Left hindlimb (tissue), 1 donor: ENCODE measurements at regions not wholly inside any gene's neighbourhood (a gene's known extent, or its start where the extent isn't known, plus 50 kb on each side); places are given as distances from the start of the nearest gene placed in this dataset.

Experiments used
- DNase-seq: peaks from one replicate; pipeline ENCODE4 v3.0.0-alpha.2; 2018

DNA sequence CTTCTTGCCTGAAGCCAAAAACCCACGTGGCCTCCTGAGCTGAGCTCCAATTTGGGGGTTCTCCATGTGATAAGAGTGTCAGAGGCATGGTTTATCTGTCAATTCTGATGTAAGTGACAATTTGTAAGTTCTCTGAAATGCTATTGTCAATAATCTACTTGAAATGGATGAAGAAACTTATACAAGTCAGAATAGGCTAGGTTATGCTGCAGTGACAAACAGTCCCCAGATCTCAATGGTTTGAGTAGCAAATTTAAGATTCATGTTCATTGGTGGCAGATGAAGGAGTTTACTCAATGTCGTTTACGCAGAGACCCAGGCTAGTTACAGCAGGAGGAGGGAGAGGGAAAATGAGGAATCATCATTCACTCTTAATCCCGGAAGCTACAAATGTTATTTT, 352.4 kb downstream of the KIF16B start:
- DNase-seq: no peak

DNA sequence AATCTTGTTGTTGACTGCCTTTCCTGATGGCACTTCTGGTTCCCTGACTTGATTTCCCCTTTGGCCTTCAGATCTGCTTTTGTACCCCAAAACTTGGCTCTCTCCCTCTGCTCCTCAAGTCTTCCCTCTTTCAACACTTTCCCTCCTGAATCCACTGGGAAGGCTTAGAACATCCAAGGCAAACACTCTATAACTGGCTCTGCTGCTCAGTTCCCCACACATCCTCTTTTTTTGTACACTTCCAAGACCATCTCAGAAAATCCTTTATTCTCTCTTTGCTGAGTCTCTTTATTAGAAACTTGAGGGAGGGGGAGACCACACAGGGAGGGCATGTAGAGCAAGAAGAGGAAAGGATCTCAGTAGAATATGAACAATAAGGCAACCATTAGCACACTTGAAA, 354.1 kb downstream of the KIF16B start:
- no peak for DNase-seq

DNA sequence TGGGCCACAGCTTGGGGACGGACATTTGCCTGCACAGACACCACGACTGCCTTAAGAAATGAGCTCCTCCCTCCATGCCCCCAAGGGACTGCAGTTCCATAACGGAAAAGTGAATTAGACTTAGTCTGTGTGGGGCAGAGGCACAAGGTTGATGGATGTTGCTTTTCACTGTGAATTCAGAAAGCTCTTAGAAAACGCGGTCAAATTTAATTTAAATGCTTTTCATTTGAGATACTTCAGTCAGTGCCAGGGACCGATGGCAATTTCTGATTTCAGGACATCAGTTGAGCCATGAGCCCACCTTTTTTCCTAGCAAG, 356.4 kb downstream of the KIF16B start:
- no peak for DNase-seq

DNA sequence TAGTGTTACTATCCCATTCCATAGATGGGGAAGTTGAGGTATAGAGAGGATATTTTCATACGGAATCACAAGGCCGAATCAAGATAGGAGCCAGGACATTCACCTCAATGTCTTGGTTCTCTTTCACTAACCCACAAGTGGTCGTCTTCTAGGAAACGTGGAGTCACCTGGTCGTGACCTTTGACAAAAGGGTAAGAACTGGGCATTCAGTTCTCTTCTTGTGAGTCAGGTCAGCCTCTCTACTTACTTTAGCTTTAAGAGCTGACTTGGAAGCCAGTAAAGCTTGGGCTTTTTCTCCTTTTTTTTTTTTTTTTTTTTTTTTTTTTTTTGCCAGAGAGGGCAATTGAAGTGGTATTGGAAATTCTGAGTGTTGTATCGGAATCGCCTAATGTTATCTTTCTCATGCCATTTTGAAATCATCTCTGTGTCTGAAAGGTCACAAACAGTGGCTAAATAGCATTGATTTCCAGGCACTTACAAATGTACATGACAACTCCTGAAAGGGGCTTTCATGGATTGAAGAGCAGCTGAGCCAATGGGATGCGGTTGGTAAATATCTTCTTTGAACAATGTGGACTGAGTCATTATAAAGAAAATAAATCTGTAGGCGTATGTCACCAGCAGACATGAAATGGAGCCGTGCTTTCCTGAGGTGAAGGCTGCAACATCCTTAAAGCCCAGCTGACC, 356.9 kb downstream of the KIF16B start:
- no peak for DNase-seq

DNA sequence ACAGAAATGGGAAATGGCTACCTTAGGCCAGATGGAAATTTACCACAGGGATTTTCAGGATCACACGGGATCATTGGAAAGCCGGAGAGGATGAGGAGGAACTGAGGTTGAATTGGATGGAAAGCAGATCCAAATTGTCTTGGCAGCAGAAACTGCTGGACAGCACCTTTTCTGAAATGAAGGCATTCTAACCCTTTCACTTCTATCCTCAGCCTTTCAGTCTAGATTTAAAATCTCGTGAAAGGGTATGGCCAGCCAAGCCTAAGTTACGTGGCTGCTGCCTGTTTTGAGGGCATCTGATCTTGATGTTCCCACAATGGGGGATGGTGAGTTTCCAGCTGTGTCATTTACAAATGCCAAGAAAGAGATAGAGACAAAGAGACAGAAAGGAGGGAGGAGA, 358.2 kb downstream of the KIF16B start:
- no peak for DNase-seq

DNA sequence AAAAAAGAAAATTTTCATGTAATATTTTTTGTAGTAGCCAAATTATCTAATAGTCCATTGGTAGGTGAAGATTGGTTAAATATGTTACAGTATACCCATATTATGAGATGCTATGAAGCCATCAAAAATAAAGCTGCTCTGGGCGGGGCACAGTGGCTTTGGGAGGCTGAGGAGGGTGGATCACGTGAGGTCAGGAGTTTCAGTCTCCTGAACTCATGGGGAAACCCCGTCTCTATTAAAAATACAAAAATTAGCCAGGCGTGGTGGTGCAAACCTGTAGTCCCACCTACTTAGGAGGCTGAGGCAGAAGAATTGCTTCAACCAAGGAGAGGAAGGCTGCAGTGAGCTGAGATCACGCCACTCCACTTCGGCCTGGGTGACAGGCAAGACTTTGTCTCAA, 360.5 kb downstream of the KIF16B start:
- DNase-seq: no peak

DNA sequence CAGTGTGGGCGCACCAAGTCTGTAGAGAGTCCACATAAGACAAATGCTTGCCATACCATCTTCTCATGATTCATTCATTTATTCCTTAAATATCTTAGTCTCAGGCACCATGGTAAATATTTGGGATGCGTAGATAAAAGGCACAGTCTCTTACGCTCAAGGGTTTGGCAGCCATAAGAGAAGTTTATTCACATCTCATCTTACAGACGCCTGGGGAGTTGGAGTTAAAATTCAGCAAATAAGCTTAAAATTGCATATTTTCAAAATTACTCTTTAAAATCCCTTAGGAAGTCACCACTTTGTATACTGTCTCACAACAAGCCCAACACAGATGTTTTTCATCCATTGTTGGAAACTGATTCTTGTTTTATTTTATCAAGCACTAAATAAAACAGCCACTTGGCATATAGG, 363.3 kb downstream of the KIF16B start:
- DNase-seq: no peak

DNA sequence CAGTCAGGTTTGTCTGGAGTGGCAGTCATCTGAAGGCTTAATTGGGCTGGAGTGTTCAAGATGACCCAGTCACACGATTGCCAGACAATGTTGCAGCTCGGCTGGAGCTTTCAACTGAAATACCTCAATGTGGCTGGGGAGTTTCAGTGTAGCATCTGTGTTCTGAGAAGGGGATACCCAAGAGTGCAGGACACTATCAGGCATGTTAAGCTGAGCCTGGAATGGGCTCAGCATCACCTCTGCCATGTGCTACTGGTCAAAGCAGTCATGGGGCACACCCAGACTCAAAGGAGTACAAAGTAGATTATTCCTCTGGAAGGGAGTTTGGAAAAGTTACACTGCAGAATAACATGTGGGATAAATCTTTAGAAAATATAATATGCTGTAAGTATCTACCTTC, 363.9 kb downstream of the KIF16B start:
- no peak for DNase-seq

DNA sequence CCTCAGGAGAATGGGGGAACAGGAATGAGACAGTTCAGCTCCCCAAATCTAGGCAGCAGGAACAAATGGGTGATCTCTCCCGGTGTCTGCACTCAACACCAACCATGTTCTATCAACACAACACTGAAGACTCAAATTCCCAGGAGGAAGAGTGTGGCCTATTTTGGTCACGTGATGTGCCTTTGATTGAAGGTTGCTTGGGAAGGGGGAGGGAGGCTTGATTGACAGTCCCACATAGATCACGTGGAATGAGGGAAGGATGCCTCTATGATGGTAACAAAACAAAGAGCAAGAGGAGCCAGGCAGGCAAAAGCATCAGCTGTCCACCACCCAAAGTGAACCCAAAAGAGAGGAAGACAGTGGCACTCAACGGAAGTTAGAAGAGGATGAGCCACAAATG, 364.8 kb downstream of the KIF16B start:
- DNase-seq: no peak

DNA sequence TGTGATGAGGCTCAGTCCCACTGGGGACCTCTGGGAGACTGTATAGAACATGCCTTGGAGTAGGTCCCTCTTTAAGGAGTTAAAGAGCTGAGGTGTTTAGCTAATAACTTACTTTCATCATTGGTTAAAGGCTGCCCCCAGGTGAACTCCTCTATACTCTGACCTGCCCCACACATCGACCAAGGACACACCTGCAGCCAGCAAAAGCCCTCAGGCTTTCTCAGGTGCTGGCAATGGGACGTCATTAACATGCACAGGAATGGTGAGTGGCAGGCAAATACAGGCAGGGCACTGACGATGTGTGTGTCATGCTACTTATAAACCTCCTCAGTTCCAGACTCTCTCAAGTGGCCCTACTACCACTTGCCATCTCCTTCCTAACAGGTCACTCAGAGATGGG, 366.4 kb downstream of the KIF16B start:
- DNase-seq: no peak

DNA sequence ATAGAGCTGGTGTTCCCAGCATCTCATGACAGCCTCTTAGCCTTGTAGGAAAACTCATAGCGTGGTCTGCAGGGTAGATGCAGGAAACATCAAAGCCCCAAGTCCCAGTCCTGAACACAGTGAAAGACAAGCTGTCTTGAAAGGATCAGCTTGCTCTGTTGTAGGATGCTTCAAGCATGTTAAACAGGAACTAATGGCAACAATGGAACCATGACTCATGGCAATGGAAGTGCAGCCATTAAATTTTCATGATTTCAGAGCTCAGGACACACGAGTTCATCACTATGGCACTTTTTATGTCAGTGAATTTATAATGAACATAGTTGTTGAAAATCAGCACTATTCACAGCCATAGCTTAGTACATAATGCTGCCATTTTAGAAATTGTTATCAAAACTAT, 367.7 kb downstream of the KIF16B start:
- no peak for DNase-seq

DNA sequence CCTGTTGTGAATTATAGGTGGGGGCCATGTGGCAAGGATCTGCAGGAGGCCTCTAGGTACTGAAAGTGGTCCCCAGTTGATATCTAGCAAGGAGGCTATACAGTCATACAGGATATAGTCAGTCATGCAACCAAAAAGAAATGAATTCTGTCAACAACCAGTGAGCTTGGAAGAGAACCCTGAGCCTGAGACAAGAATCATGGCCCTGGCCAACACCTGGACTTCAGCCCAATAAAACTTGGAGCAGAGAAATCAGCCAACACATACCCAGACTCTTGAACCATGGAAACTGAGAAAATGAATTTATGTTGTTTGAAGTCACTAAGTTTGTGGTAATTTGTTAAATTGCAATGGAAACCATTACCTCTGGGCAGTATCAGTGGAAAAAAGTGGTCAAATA, 370.2 kb downstream of the KIF16B start:
- peak; percentile 47 for DNase-seq

DNA sequence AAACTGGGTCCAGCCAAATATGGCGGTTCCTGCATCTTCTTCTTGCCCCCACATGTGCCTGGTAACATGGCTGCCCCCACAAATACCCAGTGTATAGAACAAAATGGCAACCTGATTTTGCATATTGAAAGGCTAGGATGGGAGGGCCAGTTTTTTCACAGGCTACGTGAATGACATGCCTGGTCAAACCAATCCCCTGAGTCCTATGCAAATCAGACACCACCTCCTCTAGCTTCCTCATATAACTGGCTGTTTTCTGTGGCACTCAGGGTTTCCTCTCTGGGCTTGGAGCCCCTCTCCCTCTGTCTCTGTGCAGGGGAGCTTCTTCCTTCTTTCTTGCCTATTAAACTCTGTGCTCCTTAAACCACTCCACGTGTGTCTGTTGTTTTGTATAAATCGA, 372.1 kb downstream of the KIF16B start:
- no peak for DNase-seq

DNA sequence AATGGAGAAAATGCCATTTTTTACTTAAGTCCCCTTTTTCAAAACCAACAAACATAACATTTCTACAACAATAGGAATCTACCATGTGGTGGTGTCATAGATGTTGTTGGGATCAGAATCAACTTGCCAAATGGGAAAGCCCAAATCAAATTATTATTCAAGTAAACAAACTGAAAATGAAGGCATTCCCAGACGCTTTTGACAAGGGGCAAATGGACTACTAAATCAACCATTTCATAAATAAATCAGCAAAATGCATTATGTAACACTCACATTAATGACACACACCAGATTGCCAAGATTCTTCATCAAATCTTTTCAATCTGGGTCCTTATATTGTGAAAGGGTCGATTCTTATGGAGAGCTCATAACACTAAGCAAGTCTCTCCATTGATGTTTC, 375.6 kb downstream of the KIF16B start:
- DNase-seq: no peak

DNA sequence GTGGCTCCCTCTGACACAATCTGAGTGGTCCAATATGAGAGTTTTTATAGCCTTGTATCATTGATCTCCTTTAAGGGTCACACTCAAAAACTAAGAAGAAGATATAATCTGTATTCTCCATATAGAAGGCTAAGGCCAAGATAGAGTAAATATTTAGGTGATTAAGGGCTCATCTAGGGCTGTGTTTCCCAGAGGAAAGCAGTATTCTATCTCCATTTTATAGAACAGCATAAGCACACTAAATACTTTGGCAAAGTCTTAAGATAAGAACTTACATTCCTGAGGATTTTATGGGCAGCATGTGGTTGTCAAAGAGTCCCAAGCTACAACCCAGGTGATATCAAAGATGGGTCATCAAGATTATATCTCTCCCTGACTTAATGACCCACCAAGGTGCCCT, 377.6 kb downstream of the KIF16B start:
- no peak for DNase-seq

DNA sequence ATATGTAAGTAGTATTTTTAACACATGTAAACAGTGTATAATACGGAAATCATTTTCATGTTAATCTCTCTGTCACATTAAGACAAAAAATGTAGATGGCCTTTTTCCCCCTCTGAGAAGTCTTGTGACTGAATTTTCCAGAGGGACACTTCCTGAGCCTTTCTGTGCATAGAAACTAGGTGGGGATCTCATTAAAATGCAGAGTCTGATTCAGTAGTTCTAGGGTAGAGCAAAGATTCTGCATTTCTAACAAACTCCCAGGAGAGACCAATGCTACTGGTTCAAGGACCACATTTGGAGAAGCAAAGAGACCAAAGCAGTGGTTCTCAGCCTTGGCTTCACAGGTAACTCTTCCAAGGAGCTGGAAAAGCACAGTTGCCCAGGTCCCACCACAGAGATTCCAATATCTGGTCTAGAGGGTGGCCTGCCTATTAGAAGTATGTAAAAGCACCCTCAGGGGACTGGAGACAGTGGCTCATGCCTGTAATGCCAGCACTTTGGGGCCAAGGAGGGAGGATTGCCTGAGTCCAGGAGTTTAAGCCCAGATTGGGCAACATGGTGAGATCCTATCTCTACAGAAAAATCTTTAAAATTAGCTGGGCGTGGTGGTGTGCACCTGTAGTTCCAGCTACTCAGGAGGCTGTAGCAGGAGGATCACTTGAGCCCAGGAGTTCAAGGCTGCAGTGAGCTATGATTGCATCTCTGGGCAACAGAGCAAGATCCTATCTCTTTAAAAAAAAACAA, 378.5 kb downstream of the KIF16B start:
- no peak for DNase-seq

DNA sequence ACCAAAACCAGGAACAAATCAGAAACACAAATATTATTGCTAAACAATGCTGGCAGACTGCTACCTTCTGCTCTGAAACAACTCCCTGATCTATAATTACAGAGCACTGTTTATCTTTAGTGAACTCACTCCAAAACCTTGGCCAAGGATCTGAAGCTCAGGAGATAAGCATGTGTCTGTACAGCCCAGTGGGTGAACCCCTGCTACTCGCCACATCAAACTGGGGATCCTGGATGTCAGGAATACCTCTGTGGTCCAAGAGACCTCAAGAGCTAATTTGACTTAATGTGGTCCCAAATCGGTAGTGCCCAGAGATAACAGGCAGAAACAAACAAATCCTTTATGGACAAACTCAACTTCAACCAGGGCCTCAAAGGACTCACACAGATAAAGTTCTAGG, 381.8 kb downstream of the KIF16B start:
- no peak for DNase-seq

DNA sequence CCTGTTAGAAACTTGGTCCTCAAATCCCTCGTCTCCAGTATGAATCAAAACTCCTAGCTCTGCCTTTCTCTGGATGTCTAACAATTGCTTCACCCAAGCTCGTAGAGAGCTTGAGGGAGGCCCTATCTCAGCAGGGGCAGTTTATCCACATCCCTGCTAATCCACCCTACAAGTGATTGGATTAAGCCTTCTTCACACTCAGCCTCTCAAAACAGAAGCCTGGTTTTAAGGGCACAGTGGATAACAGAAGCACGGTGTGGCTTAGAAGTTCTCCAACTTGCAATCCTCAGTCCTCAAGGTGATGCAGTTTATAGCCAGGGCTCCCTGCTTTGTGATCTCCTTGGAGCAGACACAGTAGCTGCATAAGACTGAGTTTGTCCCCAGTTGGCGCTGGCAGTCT, 383.9 kb downstream of the KIF16B start:
- DNase-seq: no peak

DNA sequence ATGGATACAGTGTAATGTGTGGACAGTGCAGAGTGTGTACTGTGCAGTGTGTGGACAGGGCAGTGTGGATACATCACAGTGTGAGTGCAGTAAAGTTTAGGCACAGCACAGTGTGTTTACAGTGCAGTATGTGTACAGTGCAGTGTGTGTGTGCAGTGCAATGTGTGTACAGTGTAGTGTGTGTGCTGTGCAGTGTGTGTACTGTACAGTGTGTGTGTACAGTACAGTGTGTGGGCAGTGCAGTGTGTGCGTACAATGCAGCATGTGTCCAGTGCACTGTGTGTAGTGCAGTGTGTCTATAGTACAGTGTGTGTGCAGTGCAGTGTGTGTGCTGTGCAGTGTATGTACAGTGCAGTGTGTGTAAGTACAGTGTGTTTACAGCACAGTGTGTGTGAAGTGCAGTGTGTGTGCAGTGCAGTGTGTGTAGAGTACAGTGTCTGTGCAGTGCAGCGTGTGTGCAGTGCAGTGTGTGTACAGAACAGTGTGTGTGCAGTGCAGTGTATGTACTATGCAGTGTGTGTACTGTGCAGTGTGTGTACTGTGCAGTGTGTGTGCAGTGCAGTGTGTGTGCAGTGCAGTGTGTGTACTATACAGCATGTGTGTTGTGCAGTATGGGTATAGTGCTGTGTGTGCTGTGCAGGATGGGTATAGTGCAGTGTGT, 385.2 kb downstream of the KIF16B start:
- no peak for DNase-seq

DNA sequence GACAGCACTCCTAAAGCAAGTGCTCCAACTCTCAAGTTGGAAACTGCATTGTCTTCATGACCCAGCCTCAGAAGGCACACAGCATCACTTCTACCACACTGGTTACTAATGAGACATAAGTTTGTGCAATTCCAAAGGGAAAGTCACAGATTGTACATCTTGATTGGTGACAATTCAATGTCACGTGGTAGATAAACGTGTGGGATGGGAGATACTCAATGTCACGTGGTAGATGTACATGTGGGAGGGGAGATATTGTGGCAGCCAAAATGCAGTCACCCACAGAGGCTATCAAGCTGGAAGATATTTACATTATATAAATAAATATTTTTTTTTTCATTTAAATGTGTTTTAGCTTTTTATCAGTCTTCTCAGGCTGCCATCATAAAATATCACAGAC, 393.3 kb downstream of the KIF16B start:
- DNase-seq: no peak

DNA sequence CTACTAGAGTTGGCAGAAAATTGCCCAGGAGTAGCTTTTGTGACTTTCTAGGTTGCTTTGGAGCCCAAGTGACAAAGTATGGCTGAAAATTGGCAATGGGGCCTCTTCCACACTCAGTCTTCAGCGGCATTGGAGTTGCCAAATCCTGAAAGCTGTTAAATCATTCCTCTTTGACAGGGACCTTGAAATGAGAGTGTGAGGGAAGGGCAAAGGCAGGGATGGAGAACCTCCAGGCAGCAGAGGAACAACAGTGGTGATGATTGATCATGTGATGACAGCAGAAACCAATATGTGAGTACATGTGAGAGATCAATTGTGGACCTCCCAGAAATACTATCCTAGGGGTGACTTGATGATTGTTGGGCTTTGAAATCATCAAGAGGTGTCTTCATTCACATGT, 393.9 kb downstream of the KIF16B start:
- no peak for DNase-seq

DNA sequence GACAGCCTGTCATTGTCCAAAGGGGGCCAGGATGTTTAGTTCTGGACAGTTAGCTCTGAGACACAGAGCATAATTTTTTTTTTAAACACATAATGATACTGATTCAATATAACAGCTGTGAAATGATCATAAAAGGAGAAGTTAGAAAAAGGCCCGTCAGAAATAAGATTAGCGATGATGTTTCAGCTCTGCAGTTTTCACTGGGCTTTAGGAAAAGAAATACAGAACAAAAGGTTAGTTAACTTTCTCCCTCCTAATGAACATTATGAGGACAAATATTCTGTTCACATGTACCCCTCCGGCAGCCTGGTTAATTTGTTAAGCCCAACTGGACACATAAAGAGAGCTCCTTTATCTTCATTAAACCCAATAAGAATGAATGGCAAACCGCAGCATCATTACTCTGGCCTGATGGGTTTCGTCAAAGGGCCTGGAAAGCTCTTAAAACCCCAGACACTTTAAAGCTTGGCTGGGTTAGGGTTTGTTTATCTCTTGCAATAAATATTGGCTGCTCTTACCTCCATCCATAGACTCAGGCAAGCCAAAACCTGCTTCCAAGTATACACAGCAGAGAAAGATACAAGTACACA, 394.6 kb downstream of the KIF16B start:
- DNase-seq: no peak

DNA sequence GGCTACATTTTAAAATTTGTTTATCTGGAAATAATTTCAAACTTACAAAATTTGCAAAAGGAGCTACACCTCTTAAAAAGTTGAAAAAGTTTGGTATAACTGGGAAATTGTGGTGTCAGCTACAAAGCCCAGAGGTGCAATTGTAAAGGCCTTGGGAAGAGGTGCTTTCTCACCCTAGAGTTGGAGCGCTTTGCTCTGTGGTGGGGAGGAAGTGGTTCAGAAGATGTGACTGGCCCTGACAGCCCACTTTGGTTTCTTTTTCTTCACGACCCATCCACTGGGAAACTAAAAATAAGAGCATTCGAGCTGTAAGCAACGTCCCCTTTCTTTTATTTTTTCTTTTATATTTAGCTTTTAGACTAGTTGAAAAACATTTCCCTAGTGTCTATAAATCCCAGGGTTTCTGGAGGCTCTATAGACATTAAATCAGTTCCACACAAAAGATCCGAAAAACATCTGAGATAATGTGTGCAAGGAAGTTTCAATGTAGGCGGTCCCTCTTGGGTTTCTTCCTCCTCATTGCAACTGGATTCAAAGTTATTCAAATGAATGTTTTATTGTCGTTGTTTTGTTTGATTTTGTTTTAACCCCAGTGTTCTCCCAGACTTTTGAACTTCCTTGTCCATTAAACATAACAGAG, 397.8 kb downstream of the KIF16B start:
- DNase-seq: no peak

DNA sequence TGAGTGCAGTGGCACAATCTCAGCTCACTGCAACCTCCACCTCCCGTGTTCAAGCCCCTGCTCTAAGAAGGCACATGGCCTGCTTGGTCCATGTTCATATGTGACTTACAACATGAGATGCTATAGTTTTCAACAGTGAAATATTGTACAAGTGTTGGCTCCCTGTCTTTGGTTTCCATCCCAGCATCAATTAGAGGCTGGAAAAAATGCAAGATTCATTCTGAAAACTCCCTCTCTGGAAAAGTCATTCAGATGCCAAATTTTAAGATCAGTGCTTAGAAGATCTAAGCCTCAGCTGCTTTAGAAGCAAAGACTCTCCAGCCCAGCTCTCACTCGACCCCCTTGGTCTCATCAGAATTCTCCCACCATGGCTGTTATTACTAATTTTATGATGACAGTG, 398.9 kb downstream of the KIF16B start:
- no peak for DNase-seq
